ENCODE measurements at regions not wholly inside any gene's neighbourhood (a gene's known extent, or its start where the extent isn't known, plus 50 kb on each side); places are given as distances from the start of the nearest gene placed in this dataset.

DNA sequence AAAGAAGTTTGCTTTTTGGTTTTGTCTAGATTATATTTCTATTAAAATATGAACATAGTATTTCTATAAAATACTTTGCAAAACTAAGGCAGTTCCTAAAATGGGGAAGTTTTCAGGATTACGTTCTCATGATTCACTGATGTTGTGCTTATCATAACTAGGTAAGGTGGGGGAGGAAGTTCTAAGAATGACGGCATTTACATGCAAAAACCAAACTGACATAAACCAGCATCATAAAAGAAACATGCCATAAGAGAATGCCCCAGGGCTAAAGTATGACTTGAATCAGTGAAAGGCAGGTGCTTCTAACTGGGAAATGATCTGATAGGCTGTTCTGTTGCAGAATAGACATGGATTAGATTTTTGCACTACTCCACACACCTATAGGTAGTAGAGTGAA, 204.7 kb upstream of the JADE1 start:
- H3K27ac ChIP-seq (ENCODE audit: low read length), result no peak overlapping the region
- DNase-seq (no peak), ATAC-seq (replicated peaks in 1 of 4) (no peak)
- ChIA-PET POLR2A (no interaction called here), CTCF (no interaction called here)
- Mint-ChIP-seq H3K27ac (no peak overlapping the region), H3K36me3 (no peaks in the 10 kb centered on the region), H3K4me3 (no peak overlapping the region), H3K4me1 (peaks cover 0 to 4% (median 0%) of the 10 kb centered on the region in 3 donors), H3K27me3 (peaks cover 16 to 17% of the 10 kb centered on the region in 2 donors), H3K9me3 (no peaks in the 10 kb centered on the region)
- no peaks in the 10 kb centered on the region for H3K4me1 ChIP-seq (ENCODE audit: control insufficient read depth in 1 of 2, extremely low read depth in 1 of 2, insufficient read depth in 2 of 2, low read length in 2 of 2)
- H3K27me3 ChIP-seq (replicated peaks in 1 of 2; ENCODE audit: control insufficient read depth in 2 of 2, extremely low read depth in 1 of 2, insufficient read depth in 2 of 2, low read length in 1 of 2), result peaks cover 0 to 7% of the 10 kb centered on the region in 2 experiments
- WGBS (ENCODE audit: insufficient coverage), result no CpG with 5 or more reads among the region's 2 CpGs
- no peak overlapping the region for H3K4me3 ChIP-seq (ENCODE audit: control insufficient read depth in 1 of 2, extremely low read depth in 1 of 2, low read length in 1 of 2)
- no peaks in the 10 kb centered on the region for H3K36me3 ChIP-seq (ENCODE audit: control insufficient read depth in 2 of 2, extremely low read depth in 1 of 2, insufficient read depth in 1 of 2, low read length in 1 of 2)
- no peaks in the 10 kb centered on the region for H3K9me3 ChIP-seq

DNA sequence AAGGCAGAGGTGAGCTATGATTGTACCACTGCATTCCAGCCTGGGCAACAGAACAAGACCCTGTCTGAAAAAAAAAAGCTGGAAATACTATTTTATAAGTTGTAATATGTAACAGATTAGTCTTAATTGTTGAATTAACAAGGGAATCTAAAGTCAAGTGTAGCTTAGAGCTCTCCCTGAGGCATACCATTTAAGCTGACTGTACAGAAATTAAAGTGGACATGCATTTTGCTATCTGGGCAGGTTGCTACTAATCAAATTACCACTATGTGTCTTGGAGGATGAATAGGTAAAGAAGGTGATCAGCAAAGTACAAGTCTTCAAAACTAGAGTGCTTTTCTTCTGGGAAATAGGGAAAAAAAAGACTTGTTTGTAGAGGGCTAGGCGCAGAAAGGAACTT, 205.3 kb upstream of the JADE1 start:
- no peak overlapping the region for H3K27ac ChIP-seq (ENCODE audit: low read length)
- H3K27ac Mint-ChIP-seq, result no peak overlapping the region
- H3K4me1 ChIP-seq (ENCODE audit: control insufficient read depth in 1 of 2, extremely low read depth in 1 of 2, insufficient read depth in 2 of 2, low read length in 2 of 2), result no peaks in the 10 kb centered on the region
- peaks cover 0 to 7% of the 10 kb centered on the region in 2 experiments for H3K27me3 ChIP-seq (replicated peaks in 1 of 2; ENCODE audit: control insufficient read depth in 2 of 2, extremely low read depth in 1 of 2, insufficient read depth in 2 of 2, low read length in 1 of 2)
- DNase-seq (no peak), ATAC-seq (replicated peaks in 1 of 4) (no peak)
- H3K4me3 ChIP-seq (ENCODE audit: control insufficient read depth in 1 of 2, extremely low read depth in 1 of 2, low read length in 1 of 2), result no peak overlapping the region
- peaks cover 17% of the 10 kb centered on the region in 2 donors for H3K27me3 Mint-ChIP-seq
- whole genome bisulfite sequencing (ENCODE audit: insufficient coverage), result 100% methylated on average over 1 of the region's 1 CpG
- H3K9me3 ChIP-seq, result no peaks in the 10 kb centered on the region
- no peaks in the 10 kb centered on the region for H3K36me3 ChIP-seq (ENCODE audit: control insufficient read depth in 2 of 2, extremely low read depth in 1 of 2, insufficient read depth in 1 of 2, low read length in 1 of 2)
- no peak overlapping the region for H3K4me3 Mint-ChIP-seq
- H3K36me3 Mint-ChIP-seq, result no peaks in the 10 kb centered on the region
- H3K9me3 Mint-ChIP-seq, result no peaks in the 10 kb centered on the region
- H3K4me1 Mint-ChIP-seq, result peaks cover 0 to 4% (median 0%) of the 10 kb centered on the region in 3 donors
- CTCF ChIA-PET, result no interaction called here
- POLR2A ChIA-PET, result no interaction called here

DNA sequence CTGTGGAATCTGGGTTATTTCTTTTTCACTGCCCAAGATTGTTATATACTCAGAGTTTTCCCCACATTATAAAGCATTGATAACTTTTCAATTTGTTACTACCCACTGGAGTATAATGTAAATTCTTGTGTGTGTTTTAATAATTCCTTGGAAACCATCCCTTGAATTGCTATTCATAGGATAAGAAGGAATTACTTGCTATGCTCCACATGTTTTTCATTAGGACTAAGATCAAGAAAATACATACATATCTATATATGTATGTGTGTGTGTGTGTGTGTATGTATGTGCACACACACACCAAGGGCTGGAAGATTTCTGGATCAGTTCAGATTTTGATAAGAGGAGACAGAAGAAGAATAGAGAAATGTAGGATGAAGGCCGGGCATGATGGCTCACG, 206.4 kb upstream of the JADE1 start:
- Histone ChIP-seq H3K27me3 (replicated peaks in 1 of 2; ENCODE audit: control insufficient read depth in 2 of 2, extremely low read depth in 1 of 2, insufficient read depth in 2 of 2, low read length in 1 of 2) (peaks cover 0 to 7% of the 10 kb centered on the region in 2 experiments), H3K27ac (ENCODE audit: low read length) (no peak overlapping the region), H3K4me1 (ENCODE audit: control insufficient read depth in 1 of 2, extremely low read depth in 1 of 2, insufficient read depth in 2 of 2, low read length in 2 of 2) (no peaks in the 10 kb centered on the region), H3K36me3 (ENCODE audit: control insufficient read depth in 2 of 2, extremely low read depth in 1 of 2, insufficient read depth in 1 of 2, low read length in 1 of 2) (no peaks in the 10 kb centered on the region), H3K9me3 (no peaks in the 10 kb centered on the region), H3K4me3 (ENCODE audit: control insufficient read depth in 1 of 2, extremely low read depth in 1 of 2, low read length in 1 of 2) (no peak overlapping the region)
- Mint-ChIP-seq H3K4me3 (no peak overlapping the region), H3K27me3 (peaks cover 20 to 23% of the 10 kb centered on the region in 2 donors), H3K9me3 (no peaks in the 10 kb centered on the region), H3K36me3 (no peaks in the 10 kb centered on the region), H3K27ac (no peak overlapping the region), H3K4me1 (peaks cover 0 to 4% (median 0%) of the 10 kb centered on the region in 3 donors)
- ChIA-PET POLR2A (no interaction called here), CTCF (no interaction called here)
- no CpG with 5 or more reads among the region's 2 CpGs for WGBS (ENCODE audit: insufficient coverage)
- ATAC-seq (replicated peaks in 1 of 4) (no peak), DNase-seq (no peak)

DNA sequence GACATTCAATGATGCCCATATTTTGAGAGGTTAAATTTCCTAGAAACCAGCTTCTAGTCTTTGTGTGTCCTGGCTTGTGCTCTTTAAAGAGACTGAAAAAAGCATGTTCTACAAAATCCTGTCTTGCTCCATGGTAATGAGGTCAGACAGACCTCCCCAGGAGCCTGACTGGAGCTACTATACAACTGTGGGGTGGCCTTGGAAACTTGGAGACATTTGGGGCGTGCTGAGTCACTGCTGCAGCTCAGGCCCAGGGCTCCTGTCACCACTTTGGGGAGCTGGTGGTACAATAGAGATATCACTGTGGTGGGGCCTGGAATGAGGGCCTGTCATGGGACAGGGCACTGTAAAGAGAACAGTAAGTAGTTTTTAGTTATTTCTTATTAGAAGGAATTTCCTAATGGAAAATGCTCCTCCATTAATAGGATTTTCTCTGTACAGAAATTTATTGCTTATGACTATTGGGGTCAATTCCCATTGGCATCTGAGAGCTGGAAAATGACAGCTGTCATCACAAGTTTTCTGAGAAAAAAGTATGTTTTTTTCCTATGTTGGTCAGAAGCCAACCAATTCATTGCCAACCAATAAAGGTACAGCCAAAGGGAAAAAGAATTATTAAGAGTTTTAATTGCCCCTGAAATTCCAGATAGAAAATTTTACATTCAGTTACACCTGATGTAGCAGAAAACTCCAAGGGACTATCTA, 207.4 kb upstream of the JADE1 start:
- H3K27me3 ChIP-seq (replicated peaks in 1 of 2; ENCODE audit: control insufficient read depth in 2 of 2, extremely low read depth in 1 of 2, insufficient read depth in 2 of 2, low read length in 1 of 2), result peaks cover 0 to 7% of the 10 kb centered on the region in 2 experiments
- Mint-ChIP-seq H3K27me3 (peaks cover 18% of the 10 kb centered on the region in 2 donors), H3K4me1 (peaks cover 0 to 4% (median 0%) of the 10 kb centered on the region in 3 donors), H3K4me3 (no peak overlapping the region), H3K36me3 (no peaks in the 10 kb centered on the region), H3K9me3 (no peaks in the 10 kb centered on the region), H3K27ac (no peak overlapping the region)
- no peak for DNase-seq
- H3K9me3 ChIP-seq, result no peaks in the 10 kb centered on the region
- WGBS (ENCODE audit: insufficient coverage), result 47% methylated on average over 1 of the region's 1 CpG
- POLR2A ChIA-PET, result no interaction called here
- H3K4me1 ChIP-seq (ENCODE audit: control insufficient read depth in 1 of 2, extremely low read depth in 1 of 2, insufficient read depth in 2 of 2, low read length in 2 of 2), result no peaks in the 10 kb centered on the region
- no peak overlapping the region for H3K27ac ChIP-seq (ENCODE audit: low read length)
- CTCF ChIA-PET, result no interaction called here
- H3K4me3 ChIP-seq (ENCODE audit: control insufficient read depth in 1 of 2, extremely low read depth in 1 of 2, low read length in 1 of 2), result no peak overlapping the region
- no peak for ATAC-seq (replicated peaks in 1 of 4)
- H3K36me3 ChIP-seq (ENCODE audit: control insufficient read depth in 2 of 2, extremely low read depth in 1 of 2, insufficient read depth in 1 of 2, low read length in 1 of 2), result no peaks in the 10 kb centered on the region

DNA sequence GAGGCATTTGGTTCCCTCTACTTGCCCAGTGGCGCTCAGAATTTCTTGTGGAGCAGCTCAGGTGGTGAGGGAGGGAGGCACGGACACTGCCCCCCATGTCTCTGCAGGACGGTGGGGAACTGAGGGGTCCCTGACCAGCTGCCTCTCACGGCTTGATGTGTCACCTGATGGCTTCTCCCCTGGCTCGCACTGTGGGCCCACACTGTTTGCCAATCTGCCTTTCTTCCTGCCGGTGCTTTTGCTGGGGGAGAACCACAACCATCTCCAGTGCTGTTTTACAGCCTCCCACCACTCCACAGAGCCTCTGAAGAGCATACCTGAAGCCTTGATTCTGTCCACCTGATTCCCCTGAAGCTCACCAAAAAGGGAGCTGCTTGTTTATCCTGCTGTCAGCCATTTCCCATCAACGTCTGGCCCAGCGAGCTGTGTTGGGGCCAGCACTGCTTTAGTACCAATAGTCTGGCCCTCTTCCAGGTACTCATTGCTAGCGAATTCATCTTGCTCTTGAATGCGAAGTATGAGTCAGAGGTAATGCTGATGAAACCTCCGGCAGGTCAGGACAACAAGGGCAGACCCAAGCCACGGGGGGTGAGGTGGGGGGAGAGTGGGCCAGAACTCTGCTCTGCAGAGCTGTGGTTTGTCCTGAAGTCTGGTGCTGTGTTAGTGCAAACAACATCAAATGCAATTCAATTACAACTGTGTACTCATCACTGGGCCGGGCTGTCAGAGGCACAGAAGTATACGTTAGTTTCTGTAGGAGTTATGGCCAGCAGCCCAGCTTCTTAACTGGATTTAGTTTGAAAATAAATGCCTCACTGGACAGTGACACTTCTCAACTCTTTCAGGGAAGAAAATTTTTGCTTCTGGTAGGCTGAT, 208.3 kb upstream of the JADE1 start:
- Histone ChIP-seq H3K27me3 (replicated peaks in 1 of 2; ENCODE audit: control insufficient read depth in 2 of 2, extremely low read depth in 1 of 2, insufficient read depth in 2 of 2, low read length in 1 of 2) (peaks cover 0 to 7% of the 10 kb centered on the region in 2 experiments), H3K4me1 (ENCODE audit: control insufficient read depth in 1 of 2, extremely low read depth in 1 of 2, insufficient read depth in 2 of 2, low read length in 2 of 2) (no peaks in the 10 kb centered on the region), H3K27ac (ENCODE audit: low read length) (no peak overlapping the region), H3K9me3 (no peaks in the 10 kb centered on the region), H3K4me3 (ENCODE audit: control insufficient read depth in 1 of 2, extremely low read depth in 1 of 2, low read length in 1 of 2) (no peak overlapping the region), H3K36me3 (ENCODE audit: control insufficient read depth in 2 of 2, extremely low read depth in 1 of 2, insufficient read depth in 1 of 2, low read length in 1 of 2) (no peaks in the 10 kb centered on the region)
- ATAC-seq (replicated peaks in 1 of 4) (no peak), DNase-seq (no peak)
- no peak overlapping the region for H3K27ac Mint-ChIP-seq
- H3K4me3 Mint-ChIP-seq, result no peak overlapping the region
- peaks cover 0 to 4% (median 0%) of the 10 kb centered on the region in 3 donors for H3K9me3 Mint-ChIP-seq
- ChIA-PET CTCF (no interaction called here), POLR2A (no interaction called here)
- H3K27me3 Mint-ChIP-seq, result peaks cover 19% of the 10 kb centered on the region in 2 donors
- H3K4me1 Mint-ChIP-seq, result peaks cover 0 to 4% (median 0%) of the 10 kb centered on the region in 3 donors
- WGBS (ENCODE audit: insufficient coverage), result 83% methylated on average over 11 of the region's 14 CpGs
- no peaks in the 10 kb centered on the region for H3K36me3 Mint-ChIP-seq

DNA sequence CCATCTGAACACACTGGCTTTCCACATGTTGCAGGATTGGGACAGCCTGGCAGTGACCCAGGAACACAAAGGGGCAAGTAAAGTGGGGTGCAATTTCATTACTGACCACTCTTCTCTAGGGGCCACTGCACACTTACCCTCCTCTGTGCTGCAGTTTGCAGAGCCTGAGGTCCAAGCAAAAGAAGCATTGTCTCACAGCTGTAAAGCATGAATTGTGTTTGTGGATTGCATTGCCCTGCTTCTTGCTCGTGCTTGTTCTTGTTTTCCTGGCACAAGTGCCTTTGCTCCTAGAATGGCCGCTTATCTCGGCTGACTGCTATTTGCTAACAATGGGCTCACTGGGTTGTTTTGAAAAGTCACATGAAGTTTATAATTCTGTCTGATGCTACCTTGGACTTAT, 209.1 kb upstream of the JADE1 start:
- peaks cover 19 to 21% of the 10 kb centered on the region in 2 donors for H3K27me3 Mint-ChIP-seq
- CTCF ChIA-PET, result no interaction called here

More for the DNA sequence above, 209.1 kb upstream of the JADE1 start:
- peaks cover 2 to 8% (median 4%) of the 10 kb centered on the region in 3 donors for H3K9me3 Mint-ChIP-seq
- H3K36me3 ChIP-seq (ENCODE audit: control insufficient read depth in 2 of 2, extremely low read depth in 1 of 2, insufficient read depth in 1 of 2, low read length in 1 of 2), result no peaks in the 10 kb centered on the region
- H3K9me3 ChIP-seq, result no peaks in the 10 kb centered on the region
- no peak overlapping the region for H3K27ac Mint-ChIP-seq
- H3K4me3 Mint-ChIP-seq, result no peak overlapping the region
- no peaks in the 10 kb centered on the region for H3K4me1 ChIP-seq (ENCODE audit: control insufficient read depth in 1 of 2, extremely low read depth in 1 of 2, insufficient read depth in 2 of 2, low read length in 2 of 2)
- 100% methylated on average over 1 of the region's 3 CpGs for WGBS (ENCODE audit: insufficient coverage)
- no peaks in the 10 kb centered on the region for H3K36me3 Mint-ChIP-seq
- peaks cover 0 to 4% (median 0%) of the 10 kb centered on the region in 3 donors for H3K4me1 Mint-ChIP-seq
- no peak for ATAC-seq (replicated peaks in 1 of 4)
- no peak overlapping the region for H3K27ac ChIP-seq (ENCODE audit: low read length)
- no peak for DNase-seq
- peaks cover 0 to 7% of the 10 kb centered on the region in 2 experiments for H3K27me3 ChIP-seq (replicated peaks in 1 of 2; ENCODE audit: control insufficient read depth in 2 of 2, extremely low read depth in 1 of 2, insufficient read depth in 2 of 2, low read length in 1 of 2)
- H3K4me3 ChIP-seq (ENCODE audit: control insufficient read depth in 1 of 2, extremely low read depth in 1 of 2, low read length in 1 of 2), result no peak overlapping the region
- POLR2A ChIA-PET, result no interaction called here

Measured in T-cell (primary cell).